Erythroblast (primary cell): ENCODE measurements at regions not wholly inside any gene's neighbourhood (a gene's known extent, or its start where the extent isn't known, plus 50 kb on each side); places are given as distances from the start of the nearest gene placed in this dataset.
"Not testable (repeated sequence)": the region's sequence is repeated elsewhere in the genome, so short reads cannot be mapped to it uniquely, and the experiment has no call there.

Source experiments
- DNase-seq, 2 experiments: peaks; one replicate each; lab custom pipeline; 2025; lab: John Stamatoyannopoulos, UW
- GATA1 ChIP-seq: IDR thresholded peaks from 2 replicates; pipeline ENCODE4 v1.6.1; 2011; ENCODE audit warnings: low read depth, mild to moderate bottlenecking, control low read depth, low read length, moderate library complexity
- POLR2A ChIP-seq: IDR thresholded peaks from 2 replicates; pipeline ENCODE4 v1.6.1; 2011; ENCODE audit warnings: mild to moderate bottlenecking, low read length

- TF ChIP-seq POLR2A (no peak), GATA1 (no peak)
- no peak for DNase-seq
Measured at GRCh38 chr22:47351836-47352579, 589.6 kb downstream of the TBC1D22A start.

GRCh38 chr22:47346287-47346686 is 583.8 kb downstream of the TBC1D22A start:
- not testable (repeated sequence) for DNase-seq

- TF ChIP-seq GATA1 (no peak), POLR2A (no peak)
- DNase-seq, result no peak
Measured at GRCh38 chr22:47345025-47345424, 582.6 kb downstream of the TBC1D22A start.

GRCh38 chr22:47344414-47344813 is 582.0 kb downstream of the TBC1D22A start:
- TF ChIP-seq POLR2A, result no peak
- no peak for TF ChIP-seq GATA1
- no peak for DNase-seq

GRCh38 chr22:47343611-47344010 is 581.2 kb downstream of the TBC1D22A start:
- TF ChIP-seq GATA1, result no peak
- no peak for TF ChIP-seq POLR2A
- no peak for DNase-seq

GRCh38 chr22:47342446-47342845 is 580.0 kb downstream of the TBC1D22A start:
- no peak for DNase-seq
- TF ChIP-seq POLR2A, result no peak
- no peak for TF ChIP-seq GATA1

- no peak for DNase-seq
- TF ChIP-seq GATA1, result no peak
Measured at GRCh38 chr22:47341464-47341863, 579.0 kb downstream of the TBC1D22A start.

- DNase-seq, result no peak
- TF ChIP-seq POLR2A, result no peak
- no peak for TF ChIP-seq GATA1
Measured at GRCh38 chr22:47340851-47341436, 578.5 kb downstream of the TBC1D22A start.

- DNase-seq, result no peak
- TF ChIP-seq POLR2A (no peak), GATA1 (no peak)
Measured at GRCh38 chr22:47337161-47337621, 574.7 kb downstream of the TBC1D22A start.

- no peak for TF ChIP-seq POLR2A
- no peak for TF ChIP-seq GATA1
- no peak for DNase-seq
Measured at GRCh38 chr22:47335958-47336357, 573.5 kb downstream of the TBC1D22A start.

GRCh38 chr22:47335460-47335859 is 573.0 kb downstream of the TBC1D22A start:
- no peak for DNase-seq
- TF ChIP-seq GATA1 (no peak), POLR2A (no peak)

- TF ChIP-seq GATA1, result no peak
- TF ChIP-seq POLR2A, result no peak
- no peak for DNase-seq
Measured at GRCh38 chr22:47334601-47335000, 572.2 kb downstream of the TBC1D22A start.

- TF ChIP-seq GATA1, result no peak
- no peak for TF ChIP-seq POLR2A
- no peak for DNase-seq
Measured at GRCh38 chr22:47333625-47334024, 571.2 kb downstream of the TBC1D22A start.

- TF ChIP-seq GATA1, result no peak
- no peak for TF ChIP-seq POLR2A
- DNase-seq, result no peak
Measured at GRCh38 chr22:47332246-47332980, 570.0 kb downstream of the TBC1D22A start.

- TF ChIP-seq GATA1, result no peak
- TF ChIP-seq POLR2A, result no peak
- no peak for DNase-seq
Measured at GRCh38 chr22:47331750-47332149, 569.3 kb downstream of the TBC1D22A start.
